ENCODE measurements at regions not wholly inside any gene's neighbourhood (a gene's known extent, or its start where the extent isn't known, plus 50 kb on each side); places are given as distances from the start of the nearest gene placed in this dataset.

- Histone ChIP-seq H3K4me3 (no peak overlapping the region), H3K36me3 (ENCODE audit: control insufficient read depth in 2 of 2, insufficient read depth in 2 of 2, low read length in 1 of 2) (no peaks in the 10 kb centered on the region), H3K27ac (ENCODE audit: control insufficient read depth, insufficient read depth) (no peak overlapping the region), H3K9ac (ENCODE audit: control insufficient read depth, insufficient read depth, low read length) (no peak overlapping the region), H2AFZ (ENCODE audit: control insufficient read depth, low read depth, low read length) (no peak overlapping the region), H3K27me3 (replicated peaks in 1 of 2; ENCODE audit: control insufficient read depth in 2 of 2, insufficient read depth in 2 of 2, low read length in 1 of 2) (no peaks in the 10 kb centered on the region), H3K9me3 (replicated peaks; ENCODE audit: control insufficient read depth, insufficient read depth, low read length) (no peaks in the 10 kb centered on the region), H3K4me1 (ENCODE audit: control insufficient read depth, insufficient read depth, low read length) (no peaks in the 10 kb centered on the region), H3K79me2 (ENCODE audit: control insufficient read depth, insufficient read depth, low read length) (no peaks in the 10 kb centered on the region), H4K20me1 (ENCODE audit: control insufficient read depth, insufficient read depth) (no peaks in the 10 kb centered on the region), H3K4me2 (ENCODE audit: control insufficient read depth, insufficient read depth) (no peak overlapping the region)
- ChIA-PET RAD21 (ENCODE audit: unreplicated experiment) (no interaction called here), CTCF (no interaction called here), POLR2A (no interaction called here), SMC1A (ENCODE audit: uncharacterized antibody, unreplicated experiment) (no interaction called here)
- in situ Hi-C loops (cut with MboI) (no loop called here), intact Hi-C loops (cut with micrococcal nuclease; ENCODE audit: unreplicated experiment) (no loop called here)
- ATAC-seq: no peak
- no peak for FAIRE-seq
- no TSS peak for BruUV-seq (replicated peaks)
- no peak for DNase-seq (ENCODE audit: low read depth, low spot score)
- WGBS (ENCODE audit: insufficient coverage, insufficient replicate concordance, low lambda C conversion rate, missing lambda C conversion rate): 0% methylated on average over 2 of the region's 2 CpGs
- TF ChIP-seq POU2F2 (IDR thresholded peaks at IDR 0.05; ENCODE audit: borderline replicate concordance, low read depth, low read length) (no peak), YBX1 (IDR thresholded peaks at IDR 0.05) (no peak), IKZF2 (IDR thresholded peaks at IDR 0.05) (no peak), DPF2 (IDR thresholded peaks at IDR 0.05) (no peak), MEF2A (IDR thresholded peaks at IDR 0.05; ENCODE audit: insufficient read depth, low read depth, low read length) (no peak), HDAC2 (IDR thresholded peaks at IDR 0.05) (no peak), ZBTB11 (CRISPR knock-in tag; IDR thresholded peaks at IDR 0.05) (no peak), ELK1 (IDR thresholded peaks at IDR 0.05; ENCODE audit: low read depth, low read length) (no peak), CBX3 (IDR thresholded peaks at IDR 0.05; ENCODE audit: borderline replicate concordance, low read depth) (no peak), EP300 (IDR thresholded peaks at IDR 0.05; ENCODE audit: borderline replicate concordance in 1 of 2, control insufficient read depth in 1 of 2, low read depth in 2 of 2, low read length in 2 of 2) (no peak)
- TF ChIP-seq, protein P1, sequence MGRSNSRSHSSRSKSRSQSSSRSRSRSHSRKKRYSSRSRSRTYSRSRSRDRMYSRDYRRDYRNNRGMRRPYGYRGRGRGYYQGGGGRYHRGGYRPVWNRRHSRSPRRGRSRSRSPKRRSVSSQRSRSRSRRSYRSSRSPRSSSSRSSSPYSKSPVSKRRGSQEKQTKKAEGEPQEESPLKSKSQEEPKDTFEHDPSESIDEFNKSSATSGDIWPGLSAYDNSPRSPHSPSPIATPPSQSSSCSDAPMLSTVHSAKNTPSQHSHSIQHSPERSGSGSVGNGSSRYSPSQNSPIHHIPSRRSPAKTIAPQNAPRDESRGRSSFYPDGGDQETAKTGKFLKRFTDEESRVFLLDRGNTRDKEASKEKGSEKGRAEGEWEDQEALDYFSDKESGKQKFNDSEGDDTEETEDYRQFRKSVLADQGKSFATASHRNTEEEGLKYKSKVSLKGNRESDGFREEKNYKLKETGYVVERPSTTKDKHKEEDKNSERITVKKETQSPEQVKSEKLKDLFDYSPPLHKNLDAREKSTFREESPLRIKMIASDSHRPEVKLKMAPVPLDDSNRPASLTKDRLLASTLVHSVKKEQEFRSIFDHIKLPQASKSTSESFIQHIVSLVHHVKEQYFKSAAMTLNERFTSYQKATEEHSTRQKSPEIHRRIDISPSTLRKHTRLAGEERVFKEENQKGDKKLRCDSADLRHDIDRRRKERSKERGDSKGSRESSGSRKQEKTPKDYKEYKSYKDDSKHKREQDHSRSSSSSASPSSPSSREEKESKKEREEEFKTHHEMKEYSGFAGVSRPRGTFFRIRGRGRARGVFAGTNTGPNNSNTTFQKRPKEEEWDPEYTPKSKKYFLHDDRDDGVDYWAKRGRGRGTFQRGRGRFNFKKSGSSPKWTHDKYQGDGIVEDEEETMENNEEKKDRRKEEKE (IDR thresholded peaks at IDR 0.05): no peak
- TF ChIP-seq, protein P2, sequence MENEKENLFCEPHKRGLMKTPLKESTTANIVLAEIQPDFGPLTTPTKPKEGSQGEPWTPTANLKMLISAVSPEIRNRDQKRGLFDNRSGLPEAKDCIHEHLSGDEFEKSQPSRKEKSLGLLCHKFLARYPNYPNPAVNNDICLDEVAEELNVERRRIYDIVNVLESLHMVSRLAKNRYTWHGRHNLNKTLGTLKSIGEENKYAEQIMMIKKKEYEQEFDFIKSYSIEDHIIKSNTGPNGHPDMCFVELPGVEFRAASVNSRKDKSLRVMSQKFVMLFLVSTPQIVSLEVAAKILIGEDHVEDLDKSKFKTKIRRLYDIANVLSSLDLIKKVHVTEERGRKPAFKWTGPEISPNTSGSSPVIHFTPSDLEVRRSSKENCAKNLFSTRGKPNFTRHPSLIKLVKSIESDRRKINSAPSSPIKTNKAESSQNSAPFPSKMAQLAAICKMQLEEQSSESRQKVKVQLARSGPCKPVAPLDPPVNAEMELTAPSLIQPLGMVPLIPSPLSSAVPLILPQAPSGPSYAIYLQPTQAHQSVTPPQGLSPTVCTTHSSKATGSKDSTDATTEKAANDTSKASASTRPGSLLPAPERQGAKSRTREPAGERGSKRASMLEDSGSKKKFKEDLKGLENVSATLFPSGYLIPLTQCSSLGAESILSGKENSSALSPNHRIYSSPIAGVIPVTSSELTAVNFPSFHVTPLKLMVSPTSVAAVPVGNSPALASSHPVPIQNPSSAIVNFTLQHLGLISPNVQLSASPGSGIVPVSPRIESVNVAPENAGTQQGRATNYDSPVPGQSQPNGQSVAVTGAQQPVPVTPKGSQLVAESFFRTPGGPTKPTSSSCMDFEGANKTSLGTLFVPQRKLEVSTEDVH (IDR thresholded peaks at IDR 0.05; ENCODE audit: low read depth, partially characterized antibody): no peak
- TF ChIP-seq, protein P3, sequence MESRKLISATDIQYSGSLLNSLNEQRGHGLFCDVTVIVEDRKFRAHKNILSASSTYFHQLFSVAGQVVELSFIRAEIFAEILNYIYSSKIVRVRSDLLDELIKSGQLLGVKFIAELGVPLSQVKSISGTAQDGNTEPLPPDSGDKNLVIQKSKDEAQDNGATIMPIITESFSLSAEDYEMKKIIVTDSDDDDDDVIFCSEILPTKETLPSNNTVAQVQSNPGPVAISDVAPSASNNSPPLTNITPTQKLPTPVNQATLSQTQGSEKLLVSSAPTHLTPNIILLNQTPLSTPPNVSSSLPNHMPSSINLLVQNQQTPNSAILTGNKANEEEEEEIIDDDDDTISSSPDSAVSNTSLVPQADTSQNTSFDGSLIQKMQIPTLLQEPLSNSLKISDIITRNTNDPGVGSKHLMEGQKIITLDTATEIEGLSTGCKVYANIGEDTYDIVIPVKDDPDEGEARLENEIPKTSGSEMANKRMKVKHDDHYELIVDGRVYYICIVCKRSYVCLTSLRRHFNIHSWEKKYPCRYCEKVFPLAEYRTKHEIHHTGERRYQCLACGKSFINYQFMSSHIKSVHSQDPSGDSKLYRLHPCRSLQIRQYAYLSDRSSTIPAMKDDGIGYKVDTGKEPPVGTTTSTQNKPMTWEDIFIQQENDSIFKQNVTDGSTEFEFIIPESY (IDR thresholded peaks at IDR 0.05): no peak
These were observed 301.1 kb upstream of the ARPP21 start for GRCh38 chr3:35338186-35338585.
